GM23248 (cell line): ENCODE measurements at regions not wholly inside any gene's neighbourhood (a gene's known extent, or its start where the extent isn't known, plus 50 kb on each side); places are given as distances from the start of the nearest gene placed in this dataset.

ENCODE experiments used
- EZH2 ChIP-seq: fragments of 200-600 bp; sonication (generic); IDR thresholded peaks from 2 replicates; pipeline ENCODE4 v1.6.1; 2018; ENCODE audit warnings: antibody characterized with exemption, mild to moderate bottlenecking; ENCODE audit not compliant: insufficient read depth, poor library complexity, severe bottlenecking
- EZH2phosphoT487 ChIP-seq: fragments of 200-600 bp; sonication (generic); IDR thresholded peaks from 2 replicates; pipeline ENCODE4 v1.6.1; 2018; ENCODE audit warnings: antibody characterized with exemption, moderate library complexity, mild to moderate bottlenecking, low read depth; ENCODE audit not compliant: insufficient read depth

DNA sequence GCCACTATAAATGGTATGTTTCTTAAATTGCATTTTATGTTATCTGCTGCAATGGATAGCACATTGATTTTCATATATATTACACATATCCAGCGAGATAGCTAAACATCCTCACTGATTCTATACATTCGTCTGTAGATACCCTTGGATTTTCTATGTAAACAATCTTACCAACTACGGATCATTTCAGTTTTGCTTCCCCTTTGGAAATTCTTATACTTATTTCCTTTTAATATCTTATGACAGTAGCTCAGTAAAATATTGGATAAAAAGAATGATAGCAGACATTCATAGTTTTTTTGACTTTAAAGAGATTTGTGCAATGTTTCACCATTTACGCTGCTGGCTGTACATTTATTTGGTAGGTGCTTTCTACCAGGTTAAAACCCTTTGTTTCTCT is 254.9 kb downstream of the SYK start:
- no peak for TF ChIP-seq EZH2
- no peak for TF ChIP-seq EZH2phosphoT487
